Neural cell (in vitro differentiated cells): ENCODE measurements at regions not wholly inside any gene's neighbourhood (a gene's known extent, or its start where the extent isn't known, plus 50 kb on each side); places are given as distances from the start of the nearest gene placed in this dataset.

Experiments used
- EP300 ChIP-seq: fragments of 450-650 bp; conservative IDR thresholded peaks from 2 replicates; pipeline ENCODE4 v1.6.1; 2014; ENCODE audit warnings: antibody characterized with exemption, mild to moderate bottlenecking, moderate library complexity; ENCODE audit not compliant: poor library complexity, severe bottlenecking
- EZH2 ChIP-seq: fragments of 200-600, 300-800 bp; shearing (Covaris generic), sonication (generic); IDR thresholded peaks from 2 replicates; pipeline ENCODE4 v1.6.1; 2014; ENCODE audit warnings: antibody characterized with exemption, low read length, borderline replicate concordance, mild to moderate bottlenecking; ENCODE audit not compliant: insufficient read depth, poor library complexity, severe bottlenecking
- MXI1 ChIP-seq: fragments of 450-650 bp; conservative IDR thresholded peaks from 2 replicates; pipeline ENCODE4 v1.6.1; 2014; ENCODE audit warnings: antibody characterized with exemption, mild to moderate bottlenecking; ENCODE audit not compliant: poor library complexity, severe bottlenecking
- POLR2AphosphoS5 ChIP-seq: IDR thresholded peaks from 2 replicates; pipeline ENCODE4 v1.6.1; 2012
- RAD21 ChIP-seq: fragments of 450-650 bp; conservative IDR thresholded peaks from 2 replicates; pipeline ENCODE4 v1.6.1; 2014; ENCODE audit warnings: antibody characterized with exemption, mild to moderate bottlenecking, moderate library complexity
- SMC3 ChIP-seq: fragments of 450-650 bp; conservative IDR thresholded peaks from 2 replicates; pipeline ENCODE4 v1.6.1; 2014; ENCODE audit warnings: antibody characterized with exemption, mild to moderate bottlenecking, moderate library complexity; ENCODE audit not compliant: poor library complexity
- TAF1 ChIP-seq: IDR thresholded peaks from 2 replicates; pipeline ENCODE4 v1.6.1; 2012; ENCODE audit warnings: low read depth
- TF ChIP-seq, protein P1 (sequence below): fragments of 450-650 bp; IDR thresholded peaks from 2 replicates; pipeline ENCODE4 v1.5.1; 2014; ENCODE audit warnings: antibody characterized with exemption, mild to moderate bottlenecking, moderate library complexity; ENCODE audit not compliant: poor library complexity, severe bottlenecking
- TF ChIP-seq, protein P2 (sequence below): IDR thresholded peaks from 2 replicates; pipeline ENCODE4 v1.6.1; 2012; ENCODE audit warnings: borderline replicate concordance

DNA sequence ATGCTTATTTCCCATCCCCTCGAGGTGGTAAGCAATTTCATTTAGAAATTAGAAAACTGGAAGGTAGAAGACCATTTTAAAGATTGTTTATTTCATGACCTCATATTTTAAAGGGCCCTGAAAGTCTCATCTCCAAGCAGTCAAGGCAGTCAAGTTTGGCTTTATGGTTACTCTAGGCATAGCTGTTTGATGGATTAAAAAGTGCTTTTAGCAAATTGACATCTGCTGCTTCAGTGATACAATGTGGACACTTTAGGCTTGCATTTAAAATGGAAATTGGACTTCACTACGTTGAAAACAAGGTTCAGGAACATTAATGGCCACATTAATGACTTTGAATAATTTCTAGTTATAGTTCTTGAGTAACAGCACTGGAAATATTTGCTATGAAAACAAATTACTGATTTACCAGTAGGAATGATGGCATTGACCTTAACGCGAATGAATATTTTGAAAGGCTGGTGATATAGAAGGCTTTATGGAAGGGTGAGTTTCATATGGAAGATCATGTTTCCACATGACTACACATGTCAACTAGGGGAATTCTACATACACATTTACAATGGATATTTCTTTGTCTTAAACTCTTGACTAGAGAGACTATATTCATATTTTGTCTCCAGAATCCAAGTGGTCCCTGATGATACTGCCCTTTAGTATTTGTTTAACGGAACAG lies 873.5 kb downstream of the JRKL start:
- TF ChIP-seq, protein P1, sequence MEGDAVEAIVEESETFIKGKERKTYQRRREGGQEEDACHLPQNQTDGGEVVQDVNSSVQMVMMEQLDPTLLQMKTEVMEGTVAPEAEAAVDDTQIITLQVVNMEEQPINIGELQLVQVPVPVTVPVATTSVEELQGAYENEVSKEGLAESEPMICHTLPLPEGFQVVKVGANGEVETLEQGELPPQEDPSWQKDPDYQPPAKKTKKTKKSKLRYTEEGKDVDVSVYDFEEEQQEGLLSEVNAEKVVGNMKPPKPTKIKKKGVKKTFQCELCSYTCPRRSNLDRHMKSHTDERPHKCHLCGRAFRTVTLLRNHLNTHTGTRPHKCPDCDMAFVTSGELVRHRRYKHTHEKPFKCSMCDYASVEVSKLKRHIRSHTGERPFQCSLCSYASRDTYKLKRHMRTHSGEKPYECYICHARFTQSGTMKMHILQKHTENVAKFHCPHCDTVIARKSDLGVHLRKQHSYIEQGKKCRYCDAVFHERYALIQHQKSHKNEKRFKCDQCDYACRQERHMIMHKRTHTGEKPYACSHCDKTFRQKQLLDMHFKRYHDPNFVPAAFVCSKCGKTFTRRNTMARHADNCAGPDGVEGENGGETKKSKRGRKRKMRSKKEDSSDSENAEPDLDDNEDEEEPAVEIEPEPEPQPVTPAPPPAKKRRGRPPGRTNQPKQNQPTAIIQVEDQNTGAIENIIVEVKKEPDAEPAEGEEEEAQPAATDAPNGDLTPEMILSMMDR, result no peak
- no peak for TF ChIP-seq POLR2AphosphoS5
- no peak for TF ChIP-seq EZH2
- TF ChIP-seq, protein P2, sequence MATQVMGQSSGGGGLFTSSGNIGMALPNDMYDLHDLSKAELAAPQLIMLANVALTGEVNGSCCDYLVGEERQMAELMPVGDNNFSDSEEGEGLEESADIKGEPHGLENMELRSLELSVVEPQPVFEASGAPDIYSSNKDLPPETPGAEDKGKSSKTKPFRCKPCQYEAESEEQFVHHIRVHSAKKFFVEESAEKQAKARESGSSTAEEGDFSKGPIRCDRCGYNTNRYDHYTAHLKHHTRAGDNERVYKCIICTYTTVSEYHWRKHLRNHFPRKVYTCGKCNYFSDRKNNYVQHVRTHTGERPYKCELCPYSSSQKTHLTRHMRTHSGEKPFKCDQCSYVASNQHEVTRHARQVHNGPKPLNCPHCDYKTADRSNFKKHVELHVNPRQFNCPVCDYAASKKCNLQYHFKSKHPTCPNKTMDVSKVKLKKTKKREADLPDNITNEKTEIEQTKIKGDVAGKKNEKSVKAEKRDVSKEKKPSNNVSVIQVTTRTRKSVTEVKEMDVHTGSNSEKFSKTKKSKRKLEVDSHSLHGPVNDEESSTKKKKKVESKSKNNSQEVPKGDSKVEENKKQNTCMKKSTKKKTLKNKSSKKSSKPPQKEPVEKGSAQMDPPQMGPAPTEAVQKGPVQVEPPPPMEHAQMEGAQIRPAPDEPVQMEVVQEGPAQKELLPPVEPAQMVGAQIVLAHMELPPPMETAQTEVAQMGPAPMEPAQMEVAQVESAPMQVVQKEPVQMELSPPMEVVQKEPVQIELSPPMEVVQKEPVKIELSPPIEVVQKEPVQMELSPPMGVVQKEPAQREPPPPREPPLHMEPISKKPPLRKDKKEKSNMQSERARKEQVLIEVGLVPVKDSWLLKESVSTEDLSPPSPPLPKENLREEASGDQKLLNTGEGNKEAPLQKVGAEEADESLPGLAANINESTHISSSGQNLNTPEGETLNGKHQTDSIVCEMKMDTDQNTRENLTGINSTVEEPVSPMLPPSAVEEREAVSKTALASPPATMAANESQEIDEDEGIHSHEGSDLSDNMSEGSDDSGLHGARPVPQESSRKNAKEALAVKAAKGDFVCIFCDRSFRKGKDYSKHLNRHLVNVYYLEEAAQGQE, result no peak
- no peak for TF ChIP-seq TAF1
- no peak for TF ChIP-seq RAD21
- no peak for TF ChIP-seq EP300
- TF ChIP-seq MXI1, result no peak
- no peak for TF ChIP-seq SMC3
